ENCODE measurements at regions not wholly inside any gene's neighbourhood (a gene's known extent, or its start where the extent isn't known, plus 50 kb on each side); places are given as distances from the start of the nearest gene placed in this dataset.

DNA sequence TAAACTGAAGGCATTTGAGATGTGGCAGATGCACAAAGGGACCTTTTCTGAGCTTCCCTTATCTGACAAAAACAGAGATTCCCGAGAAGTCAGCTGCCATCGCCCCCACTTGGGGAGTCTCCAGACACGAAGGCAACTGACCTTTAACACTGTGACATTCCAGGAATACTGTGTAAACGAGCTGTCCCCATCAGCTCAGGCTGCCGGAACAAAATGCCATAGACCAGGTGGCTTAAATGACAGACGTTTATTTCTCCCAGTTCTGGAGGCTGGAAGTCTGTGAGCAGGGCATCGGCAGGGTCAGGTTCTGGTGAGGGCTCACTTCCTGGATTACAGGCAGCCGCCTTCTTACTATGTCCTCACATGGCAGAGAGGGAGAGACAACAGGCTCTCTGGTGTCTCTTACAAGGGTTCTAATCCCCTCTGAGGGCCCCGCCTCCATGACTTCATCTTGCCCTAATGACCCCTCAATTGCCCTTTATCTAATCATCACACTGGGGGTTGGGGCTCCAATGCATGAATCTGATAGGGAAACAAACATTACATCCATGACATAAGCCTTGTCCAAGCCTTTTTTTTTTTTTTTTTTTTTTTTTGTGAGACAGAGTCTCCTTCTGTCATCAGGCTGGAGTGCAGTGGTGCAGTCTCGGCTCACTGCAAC, 178.5 kb upstream of the RPL38 start:
- no peaks in the 10 kb centered on the region for H4K20me1 ChIP-seq (ENCODE audit: insufficient read depth)
- BruUV-seq (replicated peaks): no TSS peak
- no peaks in the 10 kb centered on the region for H3K79me2 ChIP-seq (ENCODE audit: insufficient read depth, low read length)
- H3K4me3 ChIP-seq (replicated peaks in 1 of 2; ENCODE audit: low read depth in 1 of 2, low read length in 2 of 2): no peak overlapping the region
- ChIA-PET RAD21 (ENCODE audit: low non-redundant PET in 1 of 2, low total read pairs in 2 of 2, uncharacterized antibody in 2 of 2, unreplicated experiment in 2 of 2) (no interaction called here), CTCF (no interaction called here), POLR2A (no interaction called here)
- no peak overlapping the region for H3K27ac ChIP-seq (ENCODE audit: low read depth, low read length)
- H3K36me3 ChIP-seq (ENCODE audit: control insufficient read depth in 1 of 2, insufficient read depth in 2 of 2, low read length in 2 of 2): no peaks in the 10 kb centered on the region
- no peaks in the 10 kb centered on the region for H3K9me3 ChIP-seq (ENCODE audit: control insufficient read depth in 1 of 2, insufficient read depth in 1 of 2, low read depth in 1 of 2, low read length in 2 of 2)
- no peaks in the 10 kb centered on the region for H3K9me2 ChIP-seq (ENCODE audit: insufficient read depth)
- no peak overlapping the region for H3K9ac ChIP-seq (ENCODE audit: low read length)
- peaks cover 0 to 5% of the 10 kb centered on the region in 2 experiments; a peak in 1 of 4 replicates for H3K4me1 ChIP-seq (ENCODE audit: control insufficient read depth in 1 of 2, insufficient read depth in 2 of 2, low read length in 2 of 2)
- H3K4me2 ChIP-seq (ENCODE audit: low read length): no peak overlapping the region
- TF ChIP-seq POLR2A (IDR thresholded peaks at IDR 0.05; ENCODE audit: borderline replicate concordance, extremely low read depth, insufficient read depth, insufficient read length) (no peak), EZH2phosphoT487 (IDR thresholded peaks at IDR 0.05; ENCODE audit: borderline replicate concordance) (no peak), CEBPB (IDR thresholded peaks at IDR 0.05; ENCODE audit: low read depth) (no peak), TCF7L2 (IDR thresholded peaks at IDR 0.05; ENCODE audit: borderline replicate concordance, extremely low read depth, insufficient read depth, insufficient read length) (no peak), EZH2 (IDR thresholded peaks at IDR 0.05) (no peak), ZNF274 (IDR thresholded peaks at IDR 0.05; ENCODE audit: low read depth, low read length) (no peak), JUND (IDR thresholded peaks at IDR 0.05) (no peak), RAD21 (IDR thresholded peaks at IDR 0.05; ENCODE audit: low read depth) (no peak), SRF (IDR thresholded peaks at IDR 0.05; ENCODE audit: low read depth) (no peak), ZFX (IDR thresholded peaks at IDR 0.05) (no peak), SP1 (IDR thresholded peaks at IDR 0.05; ENCODE audit: low read depth) (no peak), ELF1 (IDR thresholded peaks at IDR 0.05; ENCODE audit: borderline replicate concordance, low read depth) (no peak), FOSL1 (IDR thresholded peaks at IDR 0.05; ENCODE audit: low read depth) (no peak), CBX3 (IDR thresholded peaks at IDR 0.05; ENCODE audit: low read depth) (no peak), YY1 (IDR thresholded peaks at IDR 0.05; ENCODE audit: extremely low read depth, insufficient replicate concordance, low read depth, low read length) (no peak)
- TF ChIP-seq, protein P1, sequence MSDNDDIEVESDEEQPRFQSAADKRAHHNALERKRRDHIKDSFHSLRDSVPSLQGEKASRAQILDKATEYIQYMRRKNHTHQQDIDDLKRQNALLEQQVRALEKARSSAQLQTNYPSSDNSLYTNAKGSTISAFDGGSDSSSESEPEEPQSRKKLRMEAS (IDR thresholded peaks at IDR 0.05): no peak
- TF ChIP-seq, protein P2, sequence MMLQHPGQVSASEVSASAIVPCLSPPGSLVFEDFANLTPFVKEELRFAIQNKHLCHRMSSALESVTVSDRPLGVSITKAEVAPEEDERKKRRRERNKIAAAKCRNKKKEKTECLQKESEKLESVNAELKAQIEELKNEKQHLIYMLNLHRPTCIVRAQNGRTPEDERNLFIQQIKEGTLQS (IDR thresholded peaks at IDR 0.05): no peak
- TF ChIP-seq, protein P3, sequence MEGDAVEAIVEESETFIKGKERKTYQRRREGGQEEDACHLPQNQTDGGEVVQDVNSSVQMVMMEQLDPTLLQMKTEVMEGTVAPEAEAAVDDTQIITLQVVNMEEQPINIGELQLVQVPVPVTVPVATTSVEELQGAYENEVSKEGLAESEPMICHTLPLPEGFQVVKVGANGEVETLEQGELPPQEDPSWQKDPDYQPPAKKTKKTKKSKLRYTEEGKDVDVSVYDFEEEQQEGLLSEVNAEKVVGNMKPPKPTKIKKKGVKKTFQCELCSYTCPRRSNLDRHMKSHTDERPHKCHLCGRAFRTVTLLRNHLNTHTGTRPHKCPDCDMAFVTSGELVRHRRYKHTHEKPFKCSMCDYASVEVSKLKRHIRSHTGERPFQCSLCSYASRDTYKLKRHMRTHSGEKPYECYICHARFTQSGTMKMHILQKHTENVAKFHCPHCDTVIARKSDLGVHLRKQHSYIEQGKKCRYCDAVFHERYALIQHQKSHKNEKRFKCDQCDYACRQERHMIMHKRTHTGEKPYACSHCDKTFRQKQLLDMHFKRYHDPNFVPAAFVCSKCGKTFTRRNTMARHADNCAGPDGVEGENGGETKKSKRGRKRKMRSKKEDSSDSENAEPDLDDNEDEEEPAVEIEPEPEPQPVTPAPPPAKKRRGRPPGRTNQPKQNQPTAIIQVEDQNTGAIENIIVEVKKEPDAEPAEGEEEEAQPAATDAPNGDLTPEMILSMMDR (IDR thresholded peaks at IDR 0.05 in 2 of 3, conservative IDR thresholded peaks at IDR 0.05 in 1 of 3; ENCODE audit: borderline replicate concordance in 1 of 3, insufficient read depth in 1 of 3, low read depth in 2 of 3, low read length in 2 of 3): no peak
- TF ChIP-seq, protein P4, sequence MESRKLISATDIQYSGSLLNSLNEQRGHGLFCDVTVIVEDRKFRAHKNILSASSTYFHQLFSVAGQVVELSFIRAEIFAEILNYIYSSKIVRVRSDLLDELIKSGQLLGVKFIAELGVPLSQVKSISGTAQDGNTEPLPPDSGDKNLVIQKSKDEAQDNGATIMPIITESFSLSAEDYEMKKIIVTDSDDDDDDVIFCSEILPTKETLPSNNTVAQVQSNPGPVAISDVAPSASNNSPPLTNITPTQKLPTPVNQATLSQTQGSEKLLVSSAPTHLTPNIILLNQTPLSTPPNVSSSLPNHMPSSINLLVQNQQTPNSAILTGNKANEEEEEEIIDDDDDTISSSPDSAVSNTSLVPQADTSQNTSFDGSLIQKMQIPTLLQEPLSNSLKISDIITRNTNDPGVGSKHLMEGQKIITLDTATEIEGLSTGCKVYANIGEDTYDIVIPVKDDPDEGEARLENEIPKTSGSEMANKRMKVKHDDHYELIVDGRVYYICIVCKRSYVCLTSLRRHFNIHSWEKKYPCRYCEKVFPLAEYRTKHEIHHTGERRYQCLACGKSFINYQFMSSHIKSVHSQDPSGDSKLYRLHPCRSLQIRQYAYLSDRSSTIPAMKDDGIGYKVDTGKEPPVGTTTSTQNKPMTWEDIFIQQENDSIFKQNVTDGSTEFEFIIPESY (IDR thresholded peaks at IDR 0.05; ENCODE audit: extremely low read depth, insufficient replicate concordance, low read length): no peak
- ATAC-seq (no peak), DNase-seq (ENCODE audit: low read depth, low spot score) (no peak)
- peaks cover 22% of the 10 kb centered on the region for H3K27me3 ChIP-seq (ENCODE audit: insufficient read depth, low read length)
- H2AFZ ChIP-seq (ENCODE audit: low read depth, low read length, poor library complexity, severe bottlenecking): no peak overlapping the region
- intact Hi-C loops (cut with micrococcal nuclease): no loop called here

All from HCT116 (cell line).